ENCODE measurements at regions not wholly inside any gene's neighbourhood (a gene's known extent, or its start where the extent isn't known, plus 50 kb on each side); places are given as distances from the start of the nearest gene placed in this dataset.
"Not testable (repeated sequence)": the region's sequence is repeated elsewhere in the genome, so short reads cannot be mapped to it uniquely, and the experiment has no call there.

GRCh38 chr20:11976966-11977365 lies 59.3 kb downstream of the BTBD3 start:
- FAIRE-seq (no peak), DNase-seq (ENCODE audit: low spot score in 2 of 2) (no peak)

GRCh38 chr20:11978496-11978895 lies 60.8 kb downstream of the BTBD3 start:
- DNase-seq (ENCODE audit: low spot score in 2 of 2) (no peak), FAIRE-seq (no peak)

- peak in 1 of 2 donors; percentile 16 for DNase-seq (ENCODE audit: low spot score in 2 of 2)
- FAIRE-seq, result no peak
These were observed 61.8 kb downstream of the BTBD3 start for GRCh38 chr20:11979306-11979990.

GRCh38 chr20:11980263-11980662 lies 62.6 kb downstream of the BTBD3 start:
- FAIRE-seq, result no peak
- no peak for DNase-seq (ENCODE audit: low spot score in 2 of 2)

- DNase-seq (ENCODE audit: low spot score in 2 of 2) (no peak), FAIRE-seq (no peak)
These were observed 63.8 kb downstream of the BTBD3 start for GRCh38 chr20:11981366-11981947.

- no peak for DNase-seq (ENCODE audit: low spot score in 2 of 2)
- FAIRE-seq, result no peak
These were observed 64.7 kb downstream of the BTBD3 start for GRCh38 chr20:11982289-11982954.

- DNase-seq (ENCODE audit: low spot score in 2 of 2), result no peak
- FAIRE-seq, result no peak
These were observed 65.3 kb downstream of the BTBD3 start for GRCh38 chr20:11982955-11983470.

GRCh38 chr20:11986954-11987353 lies 69.3 kb downstream of the BTBD3 start:
- DNase-seq (ENCODE audit: low spot score in 2 of 2) (no peak), FAIRE-seq (no peak)

GRCh38 chr20:11987526-11987925 lies 69.8 kb downstream of the BTBD3 start:
- DNase-seq (ENCODE audit: low spot score in 2 of 2) (no peak), FAIRE-seq (no peak)

GRCh38 chr20:11989018-11989771 lies 71.5 kb downstream of the BTBD3 start:
- DNase-seq (ENCODE audit: low spot score in 2 of 2), result no peak
- no peak for FAIRE-seq

- FAIRE-seq, result no peak
- DNase-seq (ENCODE audit: low spot score in 2 of 2), result no peak
These were observed 74.7 kb downstream of the BTBD3 start for GRCh38 chr20:11992426-11992825.

GRCh38 chr20:11993886-11994461 lies 76.3 kb downstream of the BTBD3 start:
- FAIRE-seq, result no peak
- DNase-seq (ENCODE audit: low spot score in 2 of 2), result no peak

- FAIRE-seq (peak; percentile 65), DNase-seq (ENCODE audit: low spot score in 2 of 2) (peak in 1 of 2 donors; percentile 17)
These were observed 78.3 kb downstream of the BTBD3 start for GRCh38 chr20:11995805-11996567.

- FAIRE-seq, result not testable (repeated sequence)
These were observed 87.1 kb downstream of the BTBD3 start for GRCh38 chr20:12004776-12005175.

GRCh38 chr20:12012241-12013222 lies 94.8 kb downstream of the BTBD3 start:
- peak in 1 of 2 donors; percentile 13 for DNase-seq (ENCODE audit: low spot score in 2 of 2)

More at GRCh38 chr20:12004776-12005175, 87.1 kb downstream of the BTBD3 start:
- not testable (repeated sequence) for DNase-seq (ENCODE audit: low spot score in 2 of 2)

GRCh38 chr20:12014276-12014675 lies 96.6 kb downstream of the BTBD3 start:
- no peak for FAIRE-seq

More at GRCh38 chr20:12012241-12013222, 94.8 kb downstream of the BTBD3 start:
- FAIRE-seq, result no peak

GRCh38 chr20:12014736-12015135 lies 97.0 kb downstream of the BTBD3 start:
- no peak for FAIRE-seq
- DNase-seq (ENCODE audit: low spot score in 2 of 2), result no peak

More at GRCh38 chr20:12014276-12014675, 96.6 kb downstream of the BTBD3 start:
- DNase-seq (ENCODE audit: low spot score in 2 of 2), result no peak

GRCh38 chr20:12016291-12016690 lies 98.6 kb downstream of the BTBD3 start:
- FAIRE-seq (no peak), DNase-seq (ENCODE audit: low spot score in 2 of 2) (no peak)

All from frontal cortex (tissue), 3 donors.